RWPE2 (cell line): ENCODE measurements at regions not wholly inside any gene's neighbourhood (a gene's known extent, or its start where the extent isn't known, plus 50 kb on each side); places are given as distances from the start of the nearest gene placed in this dataset.

Experiments
- ATAC-seq: fragments of 200-7000 bp; cut with Tn5 transposase; 3 replicates; pipeline ENCODE4 v1.9.1; 2021; ENCODE audit warnings: low read depth
- DNase-seq: peaks from one replicate; pipeline ENCODE4 v3.0.0-alpha.2; 2020; ENCODE audit warnings: low spot score
- H3K27ac ChIP-seq: fragments of 450-650 bp; 2 replicates; pipeline ENCODE4 v1.5.1; 2017; ENCODE audit warnings: mild to moderate bottlenecking; ENCODE audit not compliant: poor library complexity, severe bottlenecking
- H3K27me3 ChIP-seq: fragments of 250-450 bp; sonication (Bioruptor Pico); 2 replicates; pipeline ENCODE4 v1.5.1; 2021; ENCODE audit warnings: mild to moderate bottlenecking, moderate library complexity; ENCODE audit not compliant: insufficient read depth, poor library complexity, severe bottlenecking
- H3K36me3 ChIP-seq: fragments of 250-450 bp; sonication (Bioruptor Pico); 2 replicates; pipeline ENCODE4 v1.5.1; 2020; ENCODE audit warnings: low read depth, mild to moderate bottlenecking, moderate library complexity
- H3K4me1 ChIP-seq: fragments of 250-450 bp; sonication (Bioruptor Pico); 2 replicates; pipeline ENCODE4 v1.5.1; 2021; ENCODE audit warnings: mild to moderate bottlenecking, moderate library complexity; ENCODE audit not compliant: insufficient read depth, poor library complexity, severe bottlenecking
- H3K4me3 ChIP-seq: fragments of 250-450 bp; sonication (Bioruptor Pico); 2 replicates; pipeline ENCODE4 v1.5.1; 2021; ENCODE audit warnings: mild to moderate bottlenecking, moderate library complexity; ENCODE audit not compliant: severe bottlenecking
- H3K9me3 ChIP-seq: fragments of 250-450 bp; sonication (Bioruptor Pico); 2 replicates; pipeline ENCODE4 v1.5.1; 2021; ENCODE audit warnings: mild to moderate bottlenecking, moderate library complexity; ENCODE audit not compliant: severe bottlenecking
- TF ChIP-seq, protein P1 (sequence below): fragments of 450-650 bp; IDR thresholded peaks from one replicate; pipeline ENCODE4 v1.5.1; 2017; ENCODE audit warnings: mild to moderate bottlenecking, moderate library complexity; ENCODE audit not compliant: poor library complexity, severe bottlenecking

DNA sequence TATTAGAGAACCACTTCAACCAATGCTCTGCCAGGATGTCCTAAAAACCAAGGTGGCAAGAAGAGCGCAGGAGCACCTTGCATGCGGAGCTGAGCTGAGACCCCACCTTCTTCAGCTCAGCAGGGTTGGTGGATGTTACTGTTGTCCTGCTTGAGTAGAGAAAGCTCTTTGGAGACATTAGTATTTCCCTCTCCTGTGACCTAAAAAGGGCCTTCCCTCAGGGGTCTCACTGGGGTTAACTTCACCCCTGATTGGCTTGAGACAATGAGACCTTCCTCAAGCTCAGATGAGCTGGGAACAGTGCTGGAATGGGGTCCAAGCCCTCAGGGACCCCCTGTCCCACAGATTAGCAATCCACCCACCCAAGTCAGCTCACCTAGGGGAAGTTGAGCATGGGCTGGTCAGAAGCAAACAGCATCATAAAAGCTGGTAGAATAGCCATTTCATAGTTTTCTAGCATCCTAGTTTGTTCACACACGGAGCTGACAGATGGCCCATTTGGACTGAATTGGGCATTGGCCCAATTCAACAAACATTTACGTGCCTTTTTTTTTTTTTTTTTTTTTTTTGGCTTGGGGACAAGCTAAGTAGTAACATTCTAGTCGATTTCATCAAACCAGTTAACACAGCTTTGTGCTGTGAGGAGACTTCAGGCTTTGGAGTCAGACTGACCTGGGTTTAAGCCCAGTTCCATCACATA, 100.6 kb upstream of the HABP2 start:
- TF ChIP-seq, protein P1, sequence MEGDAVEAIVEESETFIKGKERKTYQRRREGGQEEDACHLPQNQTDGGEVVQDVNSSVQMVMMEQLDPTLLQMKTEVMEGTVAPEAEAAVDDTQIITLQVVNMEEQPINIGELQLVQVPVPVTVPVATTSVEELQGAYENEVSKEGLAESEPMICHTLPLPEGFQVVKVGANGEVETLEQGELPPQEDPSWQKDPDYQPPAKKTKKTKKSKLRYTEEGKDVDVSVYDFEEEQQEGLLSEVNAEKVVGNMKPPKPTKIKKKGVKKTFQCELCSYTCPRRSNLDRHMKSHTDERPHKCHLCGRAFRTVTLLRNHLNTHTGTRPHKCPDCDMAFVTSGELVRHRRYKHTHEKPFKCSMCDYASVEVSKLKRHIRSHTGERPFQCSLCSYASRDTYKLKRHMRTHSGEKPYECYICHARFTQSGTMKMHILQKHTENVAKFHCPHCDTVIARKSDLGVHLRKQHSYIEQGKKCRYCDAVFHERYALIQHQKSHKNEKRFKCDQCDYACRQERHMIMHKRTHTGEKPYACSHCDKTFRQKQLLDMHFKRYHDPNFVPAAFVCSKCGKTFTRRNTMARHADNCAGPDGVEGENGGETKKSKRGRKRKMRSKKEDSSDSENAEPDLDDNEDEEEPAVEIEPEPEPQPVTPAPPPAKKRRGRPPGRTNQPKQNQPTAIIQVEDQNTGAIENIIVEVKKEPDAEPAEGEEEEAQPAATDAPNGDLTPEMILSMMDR: no peak
- H3K4me1 ChIP-seq: no peaks in the 10 kb centered on the region
- H3K4me3 ChIP-seq: no peak overlapping the region
- H3K27ac ChIP-seq: no peak overlapping the region
- ATAC-seq: no peak
- H3K9me3 ChIP-seq: no peaks in the 10 kb centered on the region
- H3K36me3 ChIP-seq: no peaks in the 10 kb centered on the region
- no peak for DNase-seq
- peaks cover 15% of the 10 kb centered on the region for H3K27me3 ChIP-seq

DNA sequence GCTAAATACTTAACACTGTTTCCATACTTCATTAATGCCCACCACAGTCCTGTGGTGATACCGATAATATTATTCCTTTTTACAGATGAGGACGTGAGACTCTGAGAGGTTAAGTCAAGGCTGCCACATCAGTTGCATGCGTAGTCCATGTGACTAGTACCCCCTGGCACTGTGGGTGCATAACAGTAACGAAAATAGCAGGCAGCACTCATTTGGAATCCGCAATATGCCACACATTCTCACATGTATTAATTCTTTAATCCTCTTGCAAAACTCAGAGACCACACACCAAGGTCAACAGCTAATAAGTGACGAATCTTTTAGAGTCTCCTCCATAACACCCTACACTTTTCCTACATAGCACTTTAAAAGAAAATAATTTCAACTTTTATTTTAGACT, 99.5 kb upstream of the HABP2 start:
- Histone ChIP-seq H3K4me3 (no peak overlapping the region), H3K4me1 (no peaks in the 10 kb centered on the region), H3K36me3 (no peaks in the 10 kb centered on the region), H3K9me3 (no peaks in the 10 kb centered on the region), H3K27me3 (peaks cover 12% of the 10 kb centered on the region), H3K27ac (no peak overlapping the region)
- DNase-seq (no peak), ATAC-seq (no peak)
- TF ChIP-seq, protein P1: no peak

DNA sequence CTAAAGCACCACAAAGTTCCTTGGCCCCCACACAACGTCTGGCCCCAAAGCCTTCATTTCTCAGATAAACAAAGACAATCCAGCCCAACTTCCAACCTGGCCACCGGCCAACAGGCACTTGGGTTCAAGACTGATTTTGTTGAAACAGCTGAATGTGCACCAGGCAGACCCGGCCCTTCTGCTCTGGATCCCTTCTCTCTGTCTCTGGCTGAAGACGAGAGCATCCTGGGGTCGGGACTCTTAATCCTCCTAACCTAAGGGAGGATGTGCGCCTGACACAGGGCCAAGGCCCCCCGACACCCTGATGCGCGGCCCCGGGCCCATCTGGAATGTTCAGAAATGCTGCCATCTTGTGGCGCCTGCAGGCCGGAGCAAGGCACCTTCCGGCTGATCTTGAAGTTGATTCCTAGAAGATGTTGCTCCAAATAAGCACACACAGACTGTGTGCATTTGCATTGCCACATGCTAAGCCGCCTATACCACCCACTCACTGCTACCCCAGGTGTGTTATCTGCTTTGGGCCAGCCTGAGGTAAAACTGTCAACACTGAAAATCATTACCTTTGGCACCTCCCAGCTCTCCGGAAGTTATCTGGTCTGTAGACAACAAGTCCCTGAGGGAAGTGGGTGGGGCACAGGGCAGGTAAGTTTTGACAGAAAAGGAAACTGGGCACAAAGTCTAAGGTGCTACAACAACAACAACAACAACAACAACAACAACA, 98.4 kb upstream of the HABP2 start:
- H3K4me3 ChIP-seq: no peak overlapping the region
- H3K27ac ChIP-seq: no peak overlapping the region
- 0 out of 3 replicates have a peak, but pooled peaks have one; percentile 45 for ATAC-seq
- no peaks in the 10 kb centered on the region for H3K4me1 ChIP-seq
- DNase-seq: no peak
- H3K36me3 ChIP-seq: no peaks in the 10 kb centered on the region
- peaks cover 8% of the 10 kb centered on the region for H3K27me3 ChIP-seq
- H3K9me3 ChIP-seq: no peaks in the 10 kb centered on the region
- TF ChIP-seq, protein P1: peak; percentile 69

DNA sequence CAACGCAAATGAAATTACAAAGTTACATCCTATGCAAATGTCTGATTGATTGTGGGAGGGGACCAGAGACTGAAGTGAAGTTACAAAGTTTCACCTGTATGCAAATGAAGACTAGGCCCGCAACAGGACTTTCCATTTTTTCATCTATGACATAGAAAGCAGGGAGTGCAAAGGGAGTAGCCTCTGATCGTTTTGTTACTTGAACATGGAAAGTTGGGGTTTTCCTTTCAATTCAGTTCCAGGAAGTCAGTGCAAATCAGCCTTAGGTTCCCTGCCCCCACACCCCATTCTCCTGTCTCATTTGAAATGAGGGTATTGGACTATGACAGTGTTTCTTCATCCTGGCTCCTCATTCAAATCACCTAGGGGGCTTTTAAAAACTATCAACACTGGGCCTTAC, 96.9 kb upstream of the HABP2 start:
- Histone ChIP-seq H3K27ac (no peak overlapping the region), H3K9me3 (no peaks in the 10 kb centered on the region), H3K36me3 (no peaks in the 10 kb centered on the region), H3K27me3 (peaks cover under 1% of the 10 kb centered on the region), H3K4me3 (no peak overlapping the region), H3K4me1 (no peaks in the 10 kb centered on the region)
- no peak for ATAC-seq
- TF ChIP-seq, protein P1: no peak
- no peak for DNase-seq

DNA sequence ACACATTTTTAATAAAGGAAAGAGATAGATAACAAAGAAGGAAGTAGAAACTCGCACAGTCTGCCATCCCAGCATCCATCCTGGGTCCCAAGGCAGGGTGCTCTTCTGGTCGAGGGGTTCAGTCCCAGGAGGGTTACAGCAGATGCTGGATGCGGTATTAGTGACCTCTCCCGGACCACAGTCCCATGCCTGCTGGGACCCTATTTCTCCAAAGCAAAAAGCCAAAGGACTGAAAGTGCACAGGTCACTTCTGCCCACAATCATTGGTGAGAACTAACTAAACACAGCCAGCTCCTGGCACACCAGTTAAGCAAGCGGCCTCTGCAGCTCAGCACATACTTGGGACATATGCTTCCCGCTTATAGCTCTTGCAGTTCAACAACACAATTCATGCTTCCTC, 96.1 kb upstream of the HABP2 start:
- no peak for DNase-seq
- Histone ChIP-seq H3K27ac (no peak overlapping the region), H3K4me3 (no peak overlapping the region), H3K36me3 (no peaks in the 10 kb centered on the region), H3K27me3 (peaks cover 9% of the 10 kb centered on the region), H3K9me3 (no peaks in the 10 kb centered on the region), H3K4me1 (no peaks in the 10 kb centered on the region)
- TF ChIP-seq, protein P1: no peak
- no peak for ATAC-seq
